GM18520 (cell line): ENCODE measurements at regions not wholly inside any gene's neighbourhood (a gene's known extent, or its start where the extent isn't known, plus 50 kb on each side); places are given as distances from the start of the nearest gene placed in this dataset.
"Not testable (repeated sequence)": the region's sequence is repeated elsewhere in the genome, so short reads cannot be mapped to it uniquely, and the experiment has no call there.

Experiments
- ATAC-seq: cut with Tn5 transposase; IDR thresholded peaks from one replicate; pipeline ENCODE4 v1.9.1; 2021; ENCODE audit not compliant: unreplicated experiment

GRCh38 chr5:96483878-96484277 is 50.8 kb upstream of the PCSK1 start:
- ATAC-seq, result no peak

DNA sequence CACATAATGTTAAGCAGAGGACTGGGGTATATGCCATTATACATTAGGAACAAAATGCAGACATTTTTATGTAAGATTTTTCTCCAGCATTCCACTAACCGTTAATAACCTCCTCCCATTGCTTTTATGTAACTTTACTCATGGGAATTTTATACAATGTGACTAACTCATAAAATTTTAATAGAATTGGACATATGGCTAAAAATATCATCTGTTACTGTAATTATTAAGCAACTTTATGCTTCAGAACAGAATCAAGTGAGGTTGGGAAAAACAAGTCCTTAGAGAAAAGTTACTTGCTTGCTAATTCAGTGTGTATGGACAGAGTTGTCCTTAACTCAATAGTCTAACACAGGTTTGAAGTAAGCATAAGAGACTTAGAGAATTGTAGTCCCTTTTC is 54.8 kb upstream of the PCSK1 start:
- no peak for ATAC-seq

DNA sequence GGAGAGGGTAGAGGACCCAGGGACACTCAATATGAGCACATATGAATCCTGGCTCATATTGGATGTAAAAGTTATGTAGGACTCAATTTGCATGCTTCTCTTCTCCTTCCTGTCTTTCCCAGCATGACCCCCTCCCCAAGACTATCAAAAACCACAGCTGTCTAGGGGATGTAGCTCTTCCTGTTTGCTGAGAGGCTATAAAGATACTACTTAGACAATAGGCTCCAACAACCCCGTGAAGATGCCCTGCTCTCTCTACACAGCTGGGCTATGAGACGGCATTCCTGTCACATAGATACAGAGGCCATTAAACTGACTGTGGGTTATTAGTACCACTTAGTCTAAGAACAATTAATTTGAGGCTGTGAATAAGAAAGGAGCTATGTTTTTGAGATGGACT is 56.5 kb upstream of the PCSK1 start:
- ATAC-seq, result no peak

DNA sequence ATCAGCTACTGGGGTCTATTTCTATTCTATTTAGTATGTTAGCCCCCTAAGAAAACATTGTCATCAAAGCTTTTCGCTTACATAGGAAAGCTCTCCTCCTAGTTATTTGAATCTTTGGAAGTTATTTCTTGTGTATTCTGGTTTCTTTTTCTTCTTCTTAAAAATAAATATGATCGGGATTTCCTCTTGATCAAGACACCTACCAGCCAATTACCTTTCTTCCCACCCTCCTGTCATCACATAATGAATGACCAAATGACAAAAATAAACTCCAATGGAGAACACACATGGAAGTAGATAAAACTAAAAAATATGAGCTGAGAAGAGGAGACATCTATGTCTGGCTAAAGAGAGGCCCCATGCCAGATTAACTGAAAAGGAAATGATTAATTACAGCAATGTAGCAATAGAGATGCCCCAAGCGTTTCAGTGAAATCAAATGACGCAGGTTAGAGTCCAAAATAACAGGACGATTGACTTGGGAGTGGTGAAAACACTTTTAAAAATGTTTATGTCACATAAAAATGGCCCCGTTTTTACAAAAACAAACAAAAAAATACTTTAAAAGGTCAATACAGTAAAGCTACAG is 59.5 kb upstream of the PCSK1 start:
- ATAC-seq, result no peak

DNA sequence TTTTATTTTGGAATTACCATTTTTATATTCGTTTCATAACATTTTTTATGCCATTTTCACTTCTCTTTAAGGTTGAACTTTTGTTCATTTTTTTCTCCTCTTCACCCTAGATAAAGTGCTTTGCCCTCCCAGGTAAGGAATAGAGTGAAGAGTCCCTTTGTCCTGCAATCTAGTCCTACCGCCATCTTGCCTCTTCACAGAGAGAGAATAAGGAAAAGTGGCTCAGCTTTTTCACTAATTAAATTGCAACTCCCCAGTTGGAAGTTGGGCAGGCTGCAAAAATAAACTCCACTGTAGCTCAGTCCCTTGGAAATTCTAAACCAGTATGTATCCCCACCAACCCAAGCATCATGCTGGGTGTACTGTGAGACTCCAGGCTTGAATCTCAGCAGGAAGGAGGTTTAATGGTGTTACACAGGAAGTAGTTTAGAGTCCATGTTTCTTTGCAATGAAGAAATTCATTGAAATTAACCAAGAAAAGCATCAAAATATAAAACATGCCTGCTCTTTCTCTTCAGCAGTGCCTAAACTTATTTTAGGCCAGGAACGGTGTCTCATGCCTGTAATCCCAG is 60.3 kb upstream of the PCSK1 start:
- ATAC-seq, result no peak

- not testable (repeated sequence) for ATAC-seq
Measured at GRCh38 chr5:96495412-96495811, 62.4 kb upstream of the PCSK1 start.

- not testable (repeated sequence) for ATAC-seq
Measured at GRCh38 chr5:96497027-96497426, 64.0 kb upstream of the PCSK1 start.

DNA sequence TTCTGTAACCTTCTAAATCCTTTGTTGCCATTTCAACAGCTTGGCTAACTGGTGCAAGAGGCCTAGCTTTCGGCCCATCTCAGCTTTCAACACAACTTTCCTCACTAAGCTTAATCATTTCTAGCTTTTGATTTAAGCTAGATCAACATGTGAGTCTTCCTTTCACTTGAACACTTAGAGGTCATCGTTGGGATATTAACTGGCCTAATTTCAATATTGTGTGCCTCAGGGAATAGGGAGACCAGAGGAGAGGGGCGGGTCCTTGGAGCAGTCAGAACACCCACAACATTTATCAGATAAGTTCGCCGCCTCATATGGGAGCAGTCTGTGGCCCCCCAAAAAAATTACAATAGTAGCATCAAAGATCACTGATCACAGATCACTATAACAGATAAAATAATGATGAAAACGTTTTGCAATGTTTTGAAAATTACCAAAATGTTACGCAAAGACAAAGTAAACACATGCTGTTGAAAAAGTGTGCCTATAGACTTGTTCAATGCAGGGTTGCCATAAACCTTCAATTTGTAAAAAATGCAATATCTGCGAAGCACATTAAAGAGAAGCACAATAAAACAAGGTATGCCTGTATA is 66.8 kb upstream of the PCSK1 start:
- ATAC-seq, result no peak

DNA sequence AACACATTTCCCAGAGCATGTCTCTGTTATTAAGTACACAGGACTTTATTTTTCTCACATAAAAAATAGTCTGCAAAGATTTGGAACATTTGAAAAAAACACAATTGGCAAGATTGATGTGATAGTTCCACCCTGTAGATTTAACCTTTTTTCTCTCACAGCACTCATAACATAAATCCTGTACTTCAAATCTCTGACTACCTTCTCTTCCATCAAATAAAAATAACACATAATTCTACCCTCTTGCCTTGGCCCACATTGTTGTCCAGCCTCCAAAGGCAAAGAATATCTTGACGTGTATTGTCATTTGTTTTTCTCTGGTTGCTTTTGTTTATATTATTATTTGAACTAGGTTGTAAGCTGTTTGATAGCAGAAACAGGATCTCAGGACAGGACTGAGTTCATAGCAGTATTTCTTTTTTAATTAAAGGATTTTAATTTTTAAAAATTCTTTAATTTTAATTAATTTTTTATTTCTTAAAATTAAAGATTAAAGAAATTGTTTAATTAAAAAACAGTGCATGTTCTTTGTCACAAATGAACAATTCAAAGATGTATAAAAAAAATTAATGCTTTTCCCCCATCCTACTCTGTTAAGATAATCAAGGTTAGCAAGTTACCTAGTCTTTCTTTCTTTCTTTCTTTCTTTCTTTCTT is 69.1 kb upstream of the PCSK1 start:
- no peak for ATAC-seq

GRCh38 chr5:96503501-96504236 is 70.6 kb upstream of the PCSK1 start:
- no peak for ATAC-seq

DNA sequence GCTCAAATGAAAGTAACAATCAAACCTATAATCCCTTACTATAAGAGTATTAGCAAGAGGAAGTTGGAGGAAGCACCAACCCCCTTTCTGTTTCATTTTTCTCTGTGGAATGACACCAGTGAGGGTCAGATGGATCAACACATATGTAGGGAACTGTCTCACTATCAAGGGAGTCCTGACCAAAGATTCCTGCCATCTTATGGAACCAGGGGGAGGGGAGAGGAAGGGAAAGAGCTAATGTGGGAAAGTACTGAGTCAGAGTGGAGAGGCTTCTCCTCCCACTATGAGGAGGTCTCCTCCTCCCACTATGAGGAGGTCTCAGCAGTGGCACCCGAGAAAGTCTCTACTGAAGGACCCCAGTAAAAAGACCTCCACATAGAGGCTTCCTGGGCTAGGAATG is 73.3 kb upstream of the PCSK1 start:
- no peak for ATAC-seq

GRCh38 chr5:96506866-96507527 is 73.9 kb upstream of the PCSK1 start:
- ATAC-seq, result no peak

- no peak for ATAC-seq
Measured at GRCh38 chr5:96509316-96509715, 76.3 kb upstream of the PCSK1 start.

GRCh38 chr5:96509721-96510350 is 76.8 kb upstream of the PCSK1 start:
- no peak for ATAC-seq

- no peak for ATAC-seq
Measured at GRCh38 chr5:96516631-96517071, 83.6 kb upstream of the PCSK1 start.

- no peak for ATAC-seq
Measured at GRCh38 chr5:96517295-96517694, 84.2 kb upstream of the PCSK1 start.

GRCh38 chr5:96520345-96520744 is 87.3 kb upstream of the PCSK1 start:
- no peak for ATAC-seq

DNA sequence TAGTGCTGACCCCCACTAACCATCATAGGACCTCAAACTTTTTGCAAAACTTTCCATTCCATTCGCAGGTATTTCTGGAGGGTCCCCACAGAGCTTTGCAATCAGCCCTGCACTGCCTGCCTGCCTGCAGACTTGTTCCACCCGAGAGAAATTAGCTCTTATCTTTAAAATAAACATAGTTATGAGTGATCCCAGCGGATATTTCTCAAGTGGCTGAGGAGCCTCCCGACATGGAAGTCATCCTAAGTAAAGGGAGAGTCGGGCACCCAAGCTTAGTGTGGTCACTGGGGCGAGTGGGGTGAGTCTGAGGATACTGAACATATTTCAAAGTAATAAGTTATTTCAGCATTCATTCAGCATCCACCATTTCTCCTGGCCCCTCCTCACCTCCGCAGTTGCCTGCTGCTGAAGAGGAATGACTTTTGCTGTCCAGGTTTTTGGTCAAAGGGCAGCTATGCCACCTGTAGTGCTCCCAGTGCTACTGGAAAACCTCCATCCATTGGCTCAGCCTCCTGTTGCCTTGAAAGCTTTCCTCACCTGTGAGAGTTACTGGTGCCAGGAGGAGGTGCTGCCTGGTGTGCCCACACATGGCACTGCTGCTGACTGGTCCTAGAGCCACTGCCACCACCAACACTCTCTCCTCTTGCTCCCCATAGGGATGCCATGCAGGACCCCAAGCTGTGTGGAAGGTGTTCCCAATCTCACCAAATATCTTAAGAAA is 89.7 kb upstream of the PCSK1 start:
- ATAC-seq, result no peak

DNA sequence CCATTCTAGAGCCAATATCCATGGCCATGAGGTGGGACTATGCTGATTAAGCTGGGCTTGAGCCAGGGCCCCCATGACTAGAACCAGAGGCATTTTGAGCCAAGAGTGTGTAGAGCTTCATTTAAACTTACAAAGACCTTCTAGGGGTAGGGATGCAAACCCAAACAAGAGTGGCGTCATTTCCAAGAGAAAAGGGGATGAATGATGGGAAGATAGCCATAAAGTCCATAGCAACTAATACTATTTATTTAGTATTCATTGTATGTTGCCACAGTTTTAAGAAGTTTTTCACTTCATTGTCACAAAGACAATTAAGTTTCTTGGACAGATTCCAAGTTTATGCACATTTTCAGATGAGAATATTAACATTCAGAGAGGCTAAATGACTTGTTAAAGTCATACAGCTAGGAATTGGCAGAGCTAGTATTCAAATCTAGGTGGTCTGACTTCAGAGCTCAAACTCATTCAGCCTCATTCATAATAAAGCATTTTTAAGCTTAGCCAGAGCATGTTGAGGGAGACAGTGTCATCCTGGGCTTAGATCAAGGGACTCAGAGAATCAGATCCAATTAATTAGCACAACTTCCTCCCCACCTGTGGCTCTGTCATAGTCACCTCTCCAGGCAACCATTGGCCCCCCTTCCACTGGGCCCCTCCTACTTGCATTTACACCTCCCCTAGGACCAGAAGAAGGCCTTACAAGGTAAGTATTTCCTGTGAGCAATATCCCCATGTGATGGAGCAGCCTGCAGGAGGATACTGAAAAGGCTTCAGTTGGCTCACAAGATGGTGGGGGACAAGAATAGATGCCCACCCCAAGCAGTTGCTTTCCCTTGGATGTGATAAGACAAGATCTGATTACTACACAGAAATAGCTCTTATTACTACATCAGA is 95.0 kb upstream of the PCSK1 start:
- ATAC-seq, result no peak
